Left lung (tissue), 4 donors: ENCODE measurements at regions not wholly inside any gene's neighbourhood (a gene's known extent, or its start where the extent isn't known, plus 50 kb on each side); places are given as distances from the start of the nearest gene placed in this dataset.

Experiments
- ATAC-seq: fragments of 200-7000 bp; cut with Tn5 transposase; one replicate; pipeline ENCODE4 v1.9.1; 2020; ENCODE audit warnings: moderate library complexity
- DNase-seq, 4 donors: peaks; one replicate each; pipeline ENCODE4 v3.0.0-alpha.2; 2013 to 2020
- H3K27ac ChIP-seq, 2 donors: fragments of 200-600 bp; sonication (generic) in 1 of 2; one replicate each; pipeline versions ENCODE4 v1.5.0 to v1.8.0; 2020 to 2021
- H3K27me3 ChIP-seq, 2 donors: fragments of 200-600 bp; sonication (generic) in 1 of 2; one replicate each; pipeline versions ENCODE4 v1.5.0 to v1.8.0; 2020 to 2021
- H3K36me3 ChIP-seq, 2 donors: fragments of 200-600 bp; sonication (generic) in 1 of 2; one replicate each; pipeline versions ENCODE4 v1.5.0 to v1.8.0; 2020 to 2021
- H3K4me1 ChIP-seq, 2 donors: fragments of 200-600 bp; one replicate each; pipeline ENCODE4 v1.8.0; 2021
- H3K4me3 ChIP-seq, 2 donors: fragments of 200-600 bp; sonication (generic) in 1 of 2; one replicate each; pipeline versions ENCODE4 v1.5.0 to v1.8.0; 2020 to 2021; ENCODE audit warnings: mild to moderate bottlenecking in 1 of 2
- H3K9me3 ChIP-seq, 2 donors: fragments of 200-600 bp; sonication (generic) in 1 of 2; one replicate each; pipeline versions ENCODE4 v1.5.0 to v1.8.0; 2020 to 2021
- intact Hi-C, 2 donors: fragments of 100-400 bp; cut with DNase I; formaldehyde crosslinking; loops; one replicate each; pipeline versions ENCODE4 v1.11.2 to v1.14.2; 2022
- TF ChIP-seq, protein P1 (sequence below), 2 donors: fragments of 200-600 bp; sonication (generic) in 1 of 2; IDR thresholded peaks; one replicate each; pipeline versions ENCODE4 v1.5.0 to v1.8.0; 2021; ENCODE audit warnings: antibody characterized with exemption in 2 of 2
- donor health status: DM: no; HTN: yes; CAD: no.
- donor health status: DM: no; HTN: no; CAD: no.

DNA sequence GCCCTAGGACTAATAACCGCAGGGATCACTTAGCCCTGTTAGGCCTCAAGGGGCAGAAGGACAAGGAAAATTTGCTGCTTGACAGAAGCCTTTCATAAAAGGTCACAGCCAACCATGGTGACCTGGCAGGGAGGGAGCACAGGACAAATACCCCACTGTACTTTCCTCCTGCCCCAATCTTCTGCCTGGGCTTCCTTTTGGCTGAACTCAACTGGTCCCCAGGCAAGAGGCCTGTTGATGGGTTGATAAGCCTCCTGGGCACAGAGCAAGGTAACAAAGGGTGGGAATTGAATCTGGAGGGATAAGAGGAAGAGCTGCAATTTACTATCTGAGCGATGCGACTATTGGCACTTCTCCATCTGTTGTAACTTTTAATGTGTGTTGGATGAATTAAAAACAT, 392.9 kb downstream of the RASEF start:
- DNase-seq, result no peak
- no peak overlapping the region for H3K27ac ChIP-seq
- no peaks in the 10 kb centered on the region for H3K4me1 ChIP-seq
- no peaks in the 10 kb centered on the region for H3K27me3 ChIP-seq
- no peak for ATAC-seq
- no peaks in the 10 kb centered on the region for H3K36me3 ChIP-seq
- no peak overlapping the region for H3K4me3 ChIP-seq
- TF ChIP-seq, protein P1, sequence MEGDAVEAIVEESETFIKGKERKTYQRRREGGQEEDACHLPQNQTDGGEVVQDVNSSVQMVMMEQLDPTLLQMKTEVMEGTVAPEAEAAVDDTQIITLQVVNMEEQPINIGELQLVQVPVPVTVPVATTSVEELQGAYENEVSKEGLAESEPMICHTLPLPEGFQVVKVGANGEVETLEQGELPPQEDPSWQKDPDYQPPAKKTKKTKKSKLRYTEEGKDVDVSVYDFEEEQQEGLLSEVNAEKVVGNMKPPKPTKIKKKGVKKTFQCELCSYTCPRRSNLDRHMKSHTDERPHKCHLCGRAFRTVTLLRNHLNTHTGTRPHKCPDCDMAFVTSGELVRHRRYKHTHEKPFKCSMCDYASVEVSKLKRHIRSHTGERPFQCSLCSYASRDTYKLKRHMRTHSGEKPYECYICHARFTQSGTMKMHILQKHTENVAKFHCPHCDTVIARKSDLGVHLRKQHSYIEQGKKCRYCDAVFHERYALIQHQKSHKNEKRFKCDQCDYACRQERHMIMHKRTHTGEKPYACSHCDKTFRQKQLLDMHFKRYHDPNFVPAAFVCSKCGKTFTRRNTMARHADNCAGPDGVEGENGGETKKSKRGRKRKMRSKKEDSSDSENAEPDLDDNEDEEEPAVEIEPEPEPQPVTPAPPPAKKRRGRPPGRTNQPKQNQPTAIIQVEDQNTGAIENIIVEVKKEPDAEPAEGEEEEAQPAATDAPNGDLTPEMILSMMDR (IDR thresholded peaks at IDR 0.05), result no peak
- intact Hi-C loops, result no loop called here
- H3K9me3 ChIP-seq, result no peaks in the 10 kb centered on the region

DNA sequence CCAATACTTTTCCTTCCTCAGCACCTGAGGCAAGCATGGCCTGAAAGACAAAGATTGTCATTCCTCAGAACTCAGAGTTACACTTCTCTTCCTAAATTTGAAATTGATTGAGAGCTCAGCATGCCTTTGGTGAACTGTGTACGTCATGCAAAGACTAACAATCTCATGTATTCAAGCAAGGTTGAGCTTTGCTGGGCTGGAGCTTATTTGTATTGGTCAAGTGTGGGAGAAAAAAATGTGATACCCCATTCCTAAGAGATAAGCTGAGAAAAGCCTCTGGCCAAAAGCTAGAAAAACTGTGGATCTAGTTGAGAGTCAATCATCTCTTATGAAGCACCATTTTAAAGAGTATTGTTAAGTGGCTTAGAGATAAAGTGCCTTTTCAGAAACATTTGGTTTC, 392.2 kb downstream of the RASEF start:
- no peak for DNase-seq

DNA sequence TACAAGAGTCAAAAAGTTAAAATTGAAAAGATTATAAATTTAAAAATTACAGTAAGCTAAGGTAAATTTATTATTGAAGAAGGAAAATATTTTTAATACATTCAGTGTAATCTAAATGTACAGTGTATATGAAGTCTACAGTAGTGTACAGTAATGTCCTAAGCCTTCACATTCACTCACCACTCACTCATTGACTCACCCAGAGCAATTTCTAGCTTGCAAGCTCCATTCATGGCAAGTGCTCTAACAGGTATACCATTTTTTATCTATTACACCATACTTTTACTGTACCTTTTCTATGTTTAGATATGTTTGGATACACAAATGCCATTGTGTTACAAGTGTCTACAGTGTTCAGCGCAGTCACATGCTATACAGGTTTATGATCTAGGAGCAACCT, 389.7 kb downstream of the RASEF start:
- no peak for ATAC-seq
- no peak for DNase-seq
- intact Hi-C loops, result no loop called here
- Histone ChIP-seq H3K4me1 (no peaks in the 10 kb centered on the region), H3K4me3 (no peak overlapping the region), H3K27me3 (no peaks in the 10 kb centered on the region), H3K36me3 (no peaks in the 10 kb centered on the region), H3K27ac (no peak overlapping the region), H3K9me3 (no peaks in the 10 kb centered on the region)
- TF ChIP-seq, protein P1 (IDR thresholded peaks at IDR 0.05), result no peak

More for the DNA sequence above, 392.2 kb downstream of the RASEF start:
- intact Hi-C loops, result no loop called here
- Histone ChIP-seq H3K4me3 (no peak overlapping the region), H3K9me3 (no peaks in the 10 kb centered on the region), H3K36me3 (no peaks in the 10 kb centered on the region), H3K27me3 (no peaks in the 10 kb centered on the region), H3K27ac (no peak overlapping the region), H3K4me1 (no peaks in the 10 kb centered on the region)
- TF ChIP-seq, protein P1 (IDR thresholded peaks at IDR 0.05), result no peak
- no peak for ATAC-seq

DNA sequence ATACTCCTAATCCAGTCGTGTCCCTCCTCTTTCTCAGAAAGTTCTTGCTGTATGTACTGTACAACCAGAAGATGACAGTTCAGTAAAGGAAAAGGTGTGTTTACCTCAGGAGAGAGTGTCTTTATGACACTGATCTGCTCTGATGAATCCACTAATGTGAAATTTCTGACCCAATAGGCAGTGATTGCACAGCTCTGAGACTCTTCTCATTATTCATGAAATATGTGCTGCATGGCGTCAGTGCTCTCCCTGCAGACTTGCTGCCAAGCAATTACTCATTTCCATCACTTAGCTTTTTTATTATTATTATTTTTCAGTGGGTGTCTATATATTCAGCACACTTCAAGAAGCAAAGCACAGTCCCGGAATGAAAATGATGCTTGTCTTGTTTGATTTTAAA, 389.0 kb downstream of the RASEF start:
- Histone ChIP-seq H3K36me3 (no peaks in the 10 kb centered on the region), H3K9me3 (no peaks in the 10 kb centered on the region), H3K4me1 (no peaks in the 10 kb centered on the region), H3K27me3 (no peaks in the 10 kb centered on the region), H3K4me3 (no peak overlapping the region), H3K27ac (no peak overlapping the region)
- no peak for ATAC-seq
- intact Hi-C loops, result no loop called here
- TF ChIP-seq, protein P1 (IDR thresholded peaks at IDR 0.05), result no peak
- no peak for DNase-seq

DNA sequence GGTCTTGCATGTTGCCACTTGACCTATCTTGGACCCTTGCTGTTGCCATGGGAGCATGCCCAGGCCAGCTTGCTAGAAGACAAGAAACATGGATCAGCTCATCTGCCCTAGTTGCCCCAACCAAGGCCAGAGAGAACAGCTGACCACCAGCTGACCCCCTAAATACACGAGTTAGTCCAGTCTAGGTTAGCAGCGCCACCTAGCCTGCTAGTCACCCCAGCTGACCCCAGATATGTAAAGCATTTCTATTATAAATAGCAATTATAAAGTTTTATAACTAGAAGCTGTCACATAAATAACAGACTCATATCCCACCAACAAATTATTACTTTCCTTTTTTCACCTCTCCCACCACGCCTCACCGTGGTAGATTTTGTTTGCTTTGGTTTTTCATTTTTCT, 387.8 kb downstream of the RASEF start:
- ATAC-seq (no peak), DNase-seq (no peak)
- Histone ChIP-seq H3K27me3 (no peaks in the 10 kb centered on the region), H3K27ac (no peak overlapping the region), H3K36me3 (no peaks in the 10 kb centered on the region), H3K4me3 (no peak overlapping the region), H3K9me3 (no peaks in the 10 kb centered on the region), H3K4me1 (no peaks in the 10 kb centered on the region)
- TF ChIP-seq, protein P1 (IDR thresholded peaks at IDR 0.05), result no peak
- intact Hi-C loops, result no loop called here
